Superior temporal gyrus (tissue), 1 donor: ENCODE measurements at regions not wholly inside any gene's neighbourhood (a gene's known extent, or its start where the extent isn't known, plus 50 kb on each side); places are given as distances from the start of the nearest gene placed in this dataset.
"Not testable (repeated sequence)": the region's sequence is repeated elsewhere in the genome, so short reads cannot be mapped to it uniquely, and the experiment has no call there.

Source experiments
- DNase-seq: peaks from one replicate; pipeline ENCODE4 v3.0.0-alpha.2; 2016; ENCODE audit errors: extremely low spot score

DNA sequence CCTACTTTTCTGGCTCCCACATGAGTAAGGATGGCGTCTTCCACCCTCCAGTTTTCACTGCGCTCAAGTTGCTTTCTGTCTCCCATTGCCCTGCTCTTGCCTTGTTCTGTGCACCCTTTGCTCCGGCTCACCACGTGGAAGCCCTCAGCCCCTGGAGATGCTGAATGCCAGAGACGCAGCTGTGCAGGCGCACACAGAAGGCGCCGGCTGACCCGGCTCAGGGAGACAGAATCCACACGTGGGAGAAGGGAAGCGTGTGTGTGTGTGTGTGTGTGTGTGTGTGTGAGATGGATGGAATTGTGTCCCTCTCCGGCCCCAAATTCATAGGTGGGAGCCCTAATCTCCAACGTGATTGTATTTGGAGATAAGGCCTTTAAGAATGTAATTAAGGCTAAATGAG is 118.2 kb upstream of the ERRFI1 start:
- DNase-seq: no peak

DNA sequence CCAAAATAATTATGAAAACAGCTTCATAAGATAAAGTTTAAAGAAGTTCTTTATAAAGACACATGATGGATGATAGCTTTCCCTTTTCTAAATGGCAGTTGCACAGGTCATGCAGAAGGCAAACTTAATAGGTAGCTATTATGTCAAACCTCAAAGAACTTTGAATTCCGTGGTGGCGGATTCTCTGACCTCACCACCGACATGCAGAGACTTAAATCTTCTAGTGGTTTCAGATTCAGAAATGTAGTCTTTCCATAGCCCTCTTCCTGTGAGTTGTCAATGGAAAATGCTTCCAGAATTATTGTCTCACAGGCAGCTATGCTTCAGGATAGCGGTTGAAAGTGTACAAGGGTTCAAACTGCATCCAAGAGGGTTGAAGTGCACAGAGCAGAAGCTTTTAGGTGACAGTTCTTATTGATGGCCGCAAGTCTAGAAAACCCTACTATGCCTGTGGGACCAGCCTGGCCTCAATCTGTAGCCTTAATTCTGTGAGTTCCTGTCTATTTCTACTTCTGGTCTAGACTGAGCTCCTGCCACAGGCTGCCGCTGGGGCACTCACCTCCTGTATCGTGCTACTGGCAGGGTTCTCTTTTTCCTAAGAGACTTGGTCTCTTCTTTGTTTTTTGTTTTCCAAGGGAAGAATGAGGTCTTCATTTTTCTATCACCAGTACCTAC is 117.0 kb upstream of the ERRFI1 start:
- DNase-seq: no peak

DNA sequence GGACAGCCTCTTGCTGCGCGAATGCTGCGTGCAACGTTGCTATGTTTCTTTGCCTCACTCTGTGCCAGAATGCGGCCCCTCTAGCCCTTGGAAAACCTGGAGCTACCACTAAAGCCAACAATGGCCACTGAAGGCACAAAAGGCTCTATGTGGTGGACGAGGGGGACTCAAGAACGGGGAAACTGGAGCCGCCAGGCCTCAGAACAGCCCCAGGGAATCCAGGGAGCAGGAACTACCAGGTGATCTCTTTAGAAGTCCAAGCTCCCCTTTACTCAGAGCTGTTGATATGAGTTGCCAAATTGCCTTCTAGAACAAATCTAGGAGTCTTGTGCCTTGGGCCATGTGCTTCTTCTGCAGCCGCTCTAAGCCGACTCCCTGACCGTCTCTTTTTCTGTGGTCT is 113.8 kb upstream of the ERRFI1 start:
- no peak for DNase-seq

DNA sequence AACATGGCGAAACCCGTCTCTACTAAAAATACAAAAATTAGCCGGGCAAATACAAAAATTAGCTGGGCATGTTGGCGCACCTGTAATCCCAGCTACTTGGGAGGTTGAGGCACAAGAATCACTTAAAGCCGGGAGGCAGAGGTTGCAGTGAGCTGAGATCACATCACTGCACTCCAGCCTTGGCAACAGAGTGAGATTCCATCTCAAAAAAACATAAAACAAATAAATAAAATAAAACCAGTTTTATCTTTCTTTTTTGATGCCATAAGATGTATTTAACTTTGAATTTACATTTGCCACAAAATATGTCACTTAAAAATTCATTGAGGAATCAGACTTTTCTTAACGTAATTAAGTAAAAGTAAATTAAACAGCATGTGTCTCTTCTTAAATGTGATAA is 113.3 kb upstream of the ERRFI1 start:
- DNase-seq: no peak

DNA sequence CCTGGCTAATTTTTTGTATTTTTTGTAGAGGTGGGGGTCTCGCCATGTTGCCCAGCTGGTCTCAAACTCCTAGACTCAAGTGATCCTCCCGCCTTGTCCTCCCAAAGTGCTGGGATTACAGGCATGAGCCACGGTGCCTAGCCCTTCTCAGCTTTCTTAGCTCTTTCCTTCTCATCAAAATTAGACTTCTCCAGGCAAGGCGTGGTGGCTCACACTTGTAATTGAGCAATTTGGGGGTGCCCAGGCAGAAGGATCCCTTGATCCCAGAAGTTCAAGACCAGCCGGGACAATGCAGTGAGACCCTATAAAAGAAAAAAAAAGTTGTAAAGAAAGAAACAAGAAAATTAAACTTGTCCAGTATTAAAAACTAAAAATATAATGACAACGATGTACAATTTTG is 112.6 kb upstream of the ERRFI1 start:
- DNase-seq: no peak

DNA sequence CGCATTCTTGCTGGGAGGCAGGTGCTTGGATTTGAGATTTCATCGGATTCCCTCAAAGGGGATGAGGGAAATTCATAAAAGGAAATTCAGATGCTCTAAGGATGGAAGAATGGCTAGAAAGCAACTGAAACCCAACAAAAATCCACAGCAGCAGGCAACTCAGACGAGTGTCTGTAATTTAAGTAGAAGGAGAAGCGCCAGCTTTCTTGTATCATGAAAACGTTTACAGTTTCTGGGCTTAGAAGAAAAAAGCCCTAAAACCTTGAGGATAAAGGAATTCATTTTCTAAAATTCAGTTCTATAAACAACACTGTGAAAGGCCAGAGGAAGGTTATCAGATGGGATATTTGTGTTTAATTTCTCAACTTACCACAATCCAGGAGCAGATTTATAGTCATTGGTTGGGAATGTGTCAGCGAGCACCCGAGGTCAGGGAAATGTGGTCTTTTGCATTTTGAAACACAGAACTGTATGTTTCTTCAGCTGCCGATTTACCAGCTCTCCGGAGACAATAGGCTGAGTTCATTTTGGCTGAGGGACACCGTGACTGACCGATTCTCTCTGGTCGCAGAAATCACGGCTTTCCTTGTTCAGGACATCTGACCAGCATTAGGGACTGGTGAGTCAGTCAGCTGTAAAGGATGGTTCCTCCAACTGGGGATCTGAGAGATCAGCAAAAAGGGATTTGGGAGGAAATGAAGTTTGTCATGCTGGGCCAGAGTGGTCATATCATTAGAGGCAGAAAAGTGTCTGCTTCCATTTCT is 111.6 kb upstream of the ERRFI1 start:
- DNase-seq: no peak

DNA sequence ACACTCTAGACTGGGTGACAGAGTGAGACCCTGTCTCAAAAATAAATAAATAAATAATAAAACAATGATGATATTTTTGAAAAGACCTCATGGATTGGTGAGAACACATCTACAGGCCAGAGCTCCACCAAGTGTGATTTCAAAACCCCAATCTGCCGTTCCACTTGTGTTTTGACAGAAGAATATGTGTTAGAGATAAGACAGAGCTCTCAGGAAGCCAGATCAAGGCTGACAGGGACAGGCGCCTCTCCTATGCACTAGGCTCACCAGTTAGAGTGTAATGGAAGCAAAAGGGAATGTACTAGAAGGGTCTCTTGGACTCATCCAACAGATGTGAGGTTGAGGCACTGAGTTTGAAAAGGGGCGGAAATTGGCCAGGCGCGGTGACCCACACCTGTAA is 110.7 kb upstream of the ERRFI1 start:
- DNase-seq: no peak

DNA sequence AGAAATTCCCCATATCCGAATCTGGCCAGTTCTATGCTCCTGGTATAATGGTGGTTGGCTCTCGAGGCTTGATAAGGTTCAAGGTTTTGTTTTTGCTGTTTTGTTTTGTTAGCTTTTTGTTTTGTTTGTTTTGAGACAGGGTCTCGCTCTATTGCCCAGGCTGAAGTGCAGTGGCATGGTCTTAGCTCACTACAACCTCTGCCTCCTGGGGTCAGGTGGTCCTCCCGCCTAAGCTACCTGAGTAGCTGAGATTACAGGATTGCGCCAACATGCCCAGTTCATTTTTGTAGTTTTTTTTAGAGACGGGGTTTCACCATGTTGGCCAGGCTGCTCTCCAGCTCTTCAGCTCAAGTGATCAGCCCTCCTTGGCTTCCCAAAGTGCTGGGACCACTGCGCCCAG is 109.1 kb upstream of the ERRFI1 start:
- DNase-seq: no peak

DNA sequence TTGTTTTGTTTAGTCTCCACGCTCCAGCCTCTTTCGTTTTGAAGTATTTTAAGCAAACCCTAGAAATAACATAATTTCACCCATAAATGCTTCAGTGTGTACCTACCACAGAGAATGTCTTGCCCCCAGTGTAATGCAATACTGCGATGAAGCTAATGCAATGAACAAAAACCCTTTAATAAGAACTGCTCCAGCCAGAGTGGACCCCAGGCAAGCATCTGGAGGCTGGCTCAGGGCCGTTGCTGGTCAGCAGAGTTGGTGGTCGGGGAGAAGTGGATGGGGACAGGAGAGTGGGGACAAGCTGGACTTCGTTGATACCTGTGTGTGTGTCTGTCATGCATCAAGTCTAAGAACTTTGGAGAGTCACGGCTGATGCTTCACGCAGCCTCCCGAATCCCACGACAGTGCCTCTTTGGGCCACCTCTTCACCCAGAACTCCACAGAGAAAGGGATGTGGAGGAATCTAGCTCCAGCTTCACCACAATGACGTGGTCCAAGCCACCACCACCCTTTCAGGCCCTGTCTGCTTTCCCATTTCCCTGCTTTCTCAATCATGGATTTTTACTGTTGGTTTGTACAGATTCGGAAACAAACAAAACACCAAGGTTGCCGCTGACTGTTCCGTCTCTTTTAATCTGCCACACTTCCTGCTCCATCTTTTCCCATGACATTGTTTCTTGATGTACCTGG is 108.6 kb upstream of the ERRFI1 start:
- no peak for DNase-seq

DNA sequence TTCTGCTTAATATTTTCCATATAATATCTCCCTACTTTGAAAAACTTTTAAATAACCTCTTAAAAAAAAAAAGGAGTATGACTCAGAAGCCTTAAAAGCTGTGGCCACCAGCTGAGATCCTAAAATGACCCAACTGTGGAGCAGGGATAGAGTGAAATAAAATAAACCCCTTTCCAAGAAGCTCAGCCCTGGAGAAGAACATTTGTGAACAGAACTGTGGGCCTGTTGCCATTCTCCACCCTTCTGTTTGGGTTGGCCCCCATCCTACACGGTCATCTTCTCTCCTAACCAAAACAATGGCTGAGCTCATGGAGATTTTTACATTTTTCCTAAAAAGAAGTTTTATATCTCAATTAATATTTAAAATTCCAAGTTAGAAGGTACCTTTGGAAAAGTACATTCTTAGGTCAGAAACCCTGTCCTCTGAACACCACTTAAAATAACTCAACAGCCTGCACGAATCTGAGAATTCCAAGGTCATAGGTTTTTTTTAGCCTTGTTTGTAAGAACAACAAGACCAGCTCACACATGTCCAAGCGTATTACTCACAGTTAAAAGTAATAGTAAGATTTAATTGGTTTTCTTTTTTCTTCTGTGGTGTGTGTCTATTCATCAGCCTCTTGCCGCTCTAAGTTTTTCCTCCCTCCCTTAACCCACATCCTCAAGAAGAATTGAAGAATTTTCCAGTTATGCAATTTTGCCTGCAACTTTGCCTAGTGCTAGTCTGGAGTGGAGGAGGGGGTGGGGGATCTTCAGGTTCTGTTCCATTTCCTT is 107.7 kb upstream of the ERRFI1 start:
- no peak for DNase-seq

DNA sequence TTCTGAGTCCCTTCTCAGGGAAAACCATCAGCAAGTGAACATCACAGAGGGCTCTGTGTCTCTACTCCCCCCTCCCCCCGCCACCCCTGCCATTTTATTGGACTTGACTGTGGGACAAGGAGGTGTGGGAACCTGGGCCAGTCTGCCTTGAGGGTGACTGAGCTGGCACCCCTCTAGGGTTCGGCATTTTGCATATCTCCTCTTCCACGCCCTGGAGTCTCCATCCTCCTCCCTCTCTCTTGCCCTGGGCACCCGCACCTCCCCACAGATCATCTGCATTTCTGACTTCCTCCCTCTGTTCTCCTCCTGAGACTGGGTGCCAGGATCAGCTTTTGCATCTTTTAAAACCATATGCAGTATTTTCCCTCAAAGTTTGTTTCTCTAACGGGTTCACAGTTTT is 107.1 kb upstream of the ERRFI1 start:
- DNase-seq: no peak

DNA sequence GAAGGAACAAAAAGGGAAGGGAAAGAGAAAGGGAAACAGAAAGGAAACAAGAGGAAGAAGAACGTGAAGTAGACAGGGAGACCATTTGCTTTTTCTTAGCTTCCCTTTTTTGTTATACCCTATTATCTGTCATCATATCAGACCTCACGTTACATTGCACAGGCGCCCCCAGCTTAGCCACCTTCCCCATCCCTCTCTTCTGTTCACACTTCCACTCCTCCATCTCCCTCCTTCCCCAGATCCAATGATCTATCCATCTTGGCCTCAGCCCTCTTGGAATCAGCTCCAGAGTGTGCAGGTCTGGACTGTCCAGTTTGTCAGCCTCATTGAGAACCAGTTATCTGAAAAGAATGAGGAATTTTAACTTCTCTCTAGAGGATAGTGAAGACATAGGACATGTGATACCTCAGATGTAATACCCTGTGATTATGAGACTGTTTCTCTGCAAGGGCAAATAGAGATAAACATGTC is 101.1 kb upstream of the ERRFI1 start:
- no peak for DNase-seq

DNA sequence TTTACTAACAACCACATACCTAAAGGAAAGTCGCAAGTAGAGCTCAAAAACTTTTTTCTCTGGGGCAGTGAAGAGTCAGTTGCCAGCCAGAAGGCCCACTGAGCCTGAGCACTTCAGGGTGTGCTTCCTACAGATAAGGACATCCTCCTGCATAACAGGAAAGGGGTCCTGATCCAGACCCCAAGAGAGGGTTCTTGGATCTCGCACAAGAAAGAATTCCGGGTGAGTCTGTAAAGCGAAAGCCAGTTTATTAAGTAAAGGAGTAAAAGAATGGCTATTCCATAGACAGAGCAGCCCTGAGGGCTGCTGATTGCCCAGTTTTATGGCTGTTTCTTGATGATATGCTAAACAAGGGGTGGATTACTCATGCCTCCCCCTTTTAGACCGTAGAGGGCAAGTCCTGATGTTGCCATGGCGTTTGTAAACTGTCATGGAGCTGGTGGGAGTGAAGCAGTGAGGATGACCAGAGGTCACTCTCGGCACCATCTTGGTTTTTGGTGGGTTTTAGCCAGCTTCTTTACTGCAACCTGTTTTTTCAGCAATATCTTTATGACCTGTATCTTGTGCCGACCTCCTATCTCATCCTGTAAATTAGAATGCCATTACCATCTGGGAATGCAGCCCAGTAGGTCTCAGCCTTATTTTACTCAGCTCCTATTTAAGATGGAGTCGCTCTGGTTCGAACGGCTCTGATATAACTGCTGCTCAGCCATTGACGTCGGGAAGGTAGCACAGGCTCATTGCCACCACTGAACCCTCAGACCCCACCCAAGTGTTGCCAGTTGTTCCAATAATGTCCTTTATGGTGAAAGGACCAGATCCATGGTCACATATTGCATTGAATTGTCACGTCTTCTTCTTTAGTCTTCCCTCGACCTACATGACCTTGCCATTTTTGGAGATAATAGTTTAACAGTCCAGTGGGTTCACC is 96.6 kb upstream of the ERRFI1 start:
- no peak for DNase-seq

DNA sequence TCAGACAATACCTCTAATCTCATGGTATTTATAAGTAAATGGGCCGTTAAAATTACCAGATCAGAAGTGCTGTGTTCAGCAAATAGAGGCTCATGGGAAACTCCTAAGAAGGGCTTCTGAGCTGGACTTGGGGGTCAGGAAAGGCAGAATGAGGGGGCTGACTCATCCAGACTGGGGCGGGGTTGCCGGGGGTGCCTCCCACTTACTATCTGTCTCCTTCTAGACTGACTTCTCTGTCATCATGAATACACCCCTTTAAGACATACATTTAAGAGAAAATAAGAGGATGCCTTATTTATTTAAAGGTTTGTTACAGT is 96.0 kb upstream of the ERRFI1 start:
- no peak for DNase-seq

DNA sequence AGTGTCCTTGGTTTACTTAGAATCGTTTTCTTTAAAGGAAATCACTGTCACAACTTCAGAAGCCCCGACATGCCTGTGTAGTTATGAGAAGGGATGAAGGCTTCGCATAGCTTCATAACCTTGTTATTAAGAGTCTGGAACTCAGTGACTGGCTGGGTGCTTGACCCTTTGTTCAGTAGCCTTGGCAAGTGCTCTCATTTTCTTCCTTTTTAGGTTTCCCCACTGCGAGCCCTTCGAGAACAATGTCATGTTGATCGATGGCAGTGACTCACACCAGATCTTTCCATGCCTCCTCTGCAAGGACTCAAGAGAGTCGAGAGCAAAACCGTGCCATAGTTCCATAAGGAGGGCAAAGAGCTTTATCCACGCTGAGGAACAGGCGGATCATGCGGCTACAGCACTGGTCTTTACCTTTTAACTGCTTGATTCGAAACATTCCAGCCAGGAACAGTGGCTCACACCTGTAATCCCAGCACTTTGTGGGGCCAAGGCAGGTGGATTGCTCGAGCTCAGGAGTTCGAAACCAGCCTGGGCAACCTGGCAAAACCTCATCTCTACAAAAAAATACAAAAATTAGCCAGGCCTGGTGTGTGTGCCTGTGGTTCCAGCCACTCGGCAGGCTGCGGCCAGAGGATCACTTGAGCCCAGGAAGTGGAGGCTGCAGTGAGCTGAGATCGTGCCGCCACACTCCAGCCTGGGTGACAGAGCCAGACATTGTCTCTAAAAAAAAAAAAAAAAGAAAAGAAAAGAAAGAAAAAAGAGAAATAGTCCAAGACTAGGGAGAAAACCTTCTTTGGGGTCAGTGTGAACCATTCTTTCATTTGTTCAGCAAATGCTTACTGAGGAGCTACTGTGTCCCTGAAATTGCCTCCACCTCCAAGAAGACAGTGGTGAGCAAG is 95.4 kb upstream of the ERRFI1 start:
- DNase-seq: no peak

DNA sequence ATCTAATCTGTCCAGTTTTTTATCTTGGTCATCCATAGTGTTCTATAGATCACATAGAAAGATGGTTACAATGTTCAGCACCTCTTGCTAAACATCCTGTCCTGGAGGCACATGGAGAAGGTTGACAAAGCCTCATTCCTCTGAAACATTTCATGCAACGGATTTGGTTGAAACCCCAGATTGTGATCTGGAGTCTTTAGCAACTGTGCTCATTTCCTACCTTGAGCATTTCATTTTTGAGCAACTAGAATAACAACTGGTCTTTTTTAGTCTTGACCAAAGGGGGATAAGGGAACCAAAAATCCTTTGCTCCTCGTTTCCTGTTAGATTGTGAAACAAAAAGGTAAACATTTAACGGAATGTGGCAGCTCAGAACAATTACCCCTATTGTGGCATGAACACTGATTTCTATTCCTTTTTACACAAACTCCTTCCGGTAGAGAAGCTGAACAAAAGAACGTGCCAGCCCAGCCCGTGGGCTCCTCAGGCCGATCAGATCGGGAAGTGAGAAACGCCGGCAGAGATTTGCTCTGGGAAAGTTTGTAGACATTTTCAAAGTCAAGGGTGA is 94.7 kb upstream of the ERRFI1 start:
- DNase-seq: no peak

DNA sequence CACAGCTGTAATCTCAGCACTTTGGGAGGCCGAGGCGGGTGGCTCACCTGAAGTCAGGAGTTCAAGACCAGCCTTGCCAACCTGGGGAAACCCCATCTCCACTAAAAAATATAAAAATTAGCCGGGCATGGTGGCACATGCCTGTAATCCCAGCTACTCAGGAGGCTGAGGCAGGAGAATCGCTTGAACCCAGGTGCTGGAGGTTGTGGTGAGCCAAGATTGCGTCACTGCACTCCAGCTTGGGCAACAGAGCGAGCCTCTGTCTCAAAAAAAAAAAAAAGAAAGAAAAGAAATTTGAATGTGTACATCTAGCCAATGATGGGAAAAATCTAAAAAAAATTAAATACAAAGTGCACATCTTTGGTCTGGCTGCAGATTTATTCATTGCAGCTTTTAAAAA is 92.6 kb upstream of the ERRFI1 start:
- DNase-seq: not testable (repeated sequence)

DNA sequence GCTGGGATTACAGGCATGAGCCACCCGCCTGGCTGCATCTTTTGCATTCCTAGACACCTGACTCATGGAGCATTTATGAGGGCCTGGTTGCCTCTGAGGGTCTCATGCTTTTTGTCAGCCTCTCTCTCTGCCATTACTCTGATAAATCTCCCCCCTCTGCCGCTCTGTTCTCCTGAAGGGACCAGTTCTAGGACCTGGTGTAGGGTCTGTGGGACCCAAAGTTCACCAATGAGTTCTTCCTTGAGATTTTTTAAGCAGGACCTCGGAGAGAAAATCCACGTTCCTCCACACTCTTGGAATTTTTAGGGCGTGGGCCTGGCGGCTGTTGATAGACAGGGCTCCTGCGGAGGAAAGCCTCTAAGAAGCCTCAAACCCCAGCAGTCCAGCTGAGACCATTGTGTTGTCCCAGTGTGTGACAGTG is 91.9 kb upstream of the ERRFI1 start:
- DNase-seq: no peak

DNA sequence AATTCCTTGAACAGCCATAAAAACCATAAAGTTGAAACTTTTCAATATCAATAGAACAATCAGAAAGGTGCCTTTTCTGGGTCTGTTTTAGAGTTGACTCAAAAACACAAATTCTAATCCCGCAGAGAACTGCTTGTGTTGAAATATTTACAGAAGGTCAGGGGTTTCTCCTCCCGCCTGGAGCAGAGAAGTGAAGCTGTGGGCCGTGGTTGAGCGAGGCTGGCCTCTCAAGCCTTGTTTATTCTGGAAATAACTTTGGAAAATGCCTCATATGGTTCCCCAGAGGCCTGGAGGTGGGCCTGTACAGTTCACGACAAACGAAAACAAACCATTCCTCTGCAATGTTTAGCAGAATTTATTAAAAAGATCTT is 90.8 kb upstream of the ERRFI1 start:
- no peak for DNase-seq

DNA sequence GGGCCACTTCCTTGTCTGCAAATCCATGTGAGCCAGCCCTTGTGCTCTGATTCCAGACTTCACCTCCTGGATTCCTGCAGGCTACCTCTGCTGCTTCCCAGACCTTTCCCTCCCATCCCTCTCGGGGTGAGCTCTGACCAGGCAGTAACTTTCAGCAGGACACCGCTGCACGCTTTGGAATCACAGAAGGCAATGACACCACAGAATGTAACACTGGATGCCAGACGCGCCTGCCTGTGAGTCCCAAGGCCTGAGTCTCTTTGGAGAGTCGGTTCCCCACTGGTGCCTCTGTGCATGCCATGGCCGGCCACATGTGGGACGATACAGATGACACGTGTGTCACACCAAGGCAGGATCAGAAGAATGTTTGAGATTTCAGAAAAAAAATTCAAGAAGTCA is 89.7 kb upstream of the ERRFI1 start:
- no peak for DNase-seq
